ENCODE measurements at regions not wholly inside any gene's neighbourhood (a gene's known extent, or its start where the extent isn't known, plus 50 kb on each side); places are given as distances from the start of the nearest gene placed in this dataset.
"Not testable (repeated sequence)": the region's sequence is repeated elsewhere in the genome, so short reads cannot be mapped to it uniquely, and the experiment has no call there.

DNA sequence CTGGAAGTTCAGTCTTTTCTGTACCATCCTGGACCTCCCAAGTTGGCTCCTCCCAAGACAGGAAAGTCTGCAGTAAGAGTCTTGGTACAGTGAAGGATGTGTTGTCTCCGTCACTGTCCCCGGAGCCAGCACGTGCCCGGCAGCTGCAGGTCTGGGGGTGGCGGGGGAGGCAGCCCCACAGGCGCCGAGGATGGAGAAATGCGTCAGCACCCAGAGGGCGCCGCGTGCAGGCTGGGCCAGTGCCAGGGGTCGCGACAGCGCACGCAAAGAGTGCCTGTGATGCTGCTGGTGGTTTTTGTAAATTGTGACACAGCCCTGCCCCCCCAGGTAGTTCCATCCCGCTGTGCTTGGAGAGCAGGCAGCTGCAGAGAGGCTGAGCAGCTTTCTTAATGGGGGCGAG lies 1200.5 kb downstream of the BRD1 start:
- DNase-seq: no peak

GRCh38 chr22:48624401-48624800 lies 1203.3 kb downstream of the BRD1 start:
- no peak for DNase-seq

DNA sequence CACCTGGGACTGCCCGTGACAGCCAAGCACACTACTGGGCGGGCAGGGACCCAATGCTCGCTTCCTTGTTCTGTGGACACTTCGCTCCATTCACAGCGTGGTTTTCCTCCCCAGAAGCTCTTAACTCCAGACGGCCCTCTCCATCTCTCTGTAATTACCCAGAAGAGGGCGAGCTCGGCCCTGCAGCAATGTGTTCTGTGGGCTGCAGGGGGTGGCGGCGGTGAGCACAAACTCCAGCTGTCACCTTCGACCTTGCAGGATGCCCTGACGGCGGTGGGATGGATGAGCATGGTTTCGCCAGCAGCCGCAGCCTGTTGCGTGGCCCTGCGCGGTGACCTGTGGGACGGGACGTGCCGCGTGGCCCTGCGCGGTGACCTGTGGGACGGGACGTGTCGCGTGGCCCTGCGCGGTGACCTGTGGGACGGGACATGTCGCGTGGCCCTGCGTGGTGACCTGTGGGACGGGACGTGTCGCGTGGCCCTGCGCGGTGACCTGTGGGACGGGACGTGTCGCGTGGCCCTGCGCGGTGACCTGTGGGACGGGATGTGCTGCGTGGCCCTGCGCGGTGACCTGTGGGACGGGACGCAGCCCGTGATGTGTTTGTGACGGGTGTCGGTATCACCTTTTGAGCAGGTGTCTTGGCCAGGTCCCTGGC lies 1204.7 kb downstream of the BRD1 start:
- no peak for DNase-seq

GRCh38 chr22:48621085-48621484 lies 1206.6 kb downstream of the BRD1 start:
- no peak for DNase-seq

- DNase-seq: not testable (repeated sequence)
These were observed 1207.2 kb downstream of the BRD1 start for GRCh38 chr22:48620460-48620859.

GRCh38 chr22:48619721-48620120 lies 1208.0 kb downstream of the BRD1 start:
- no peak for DNase-seq

DNA sequence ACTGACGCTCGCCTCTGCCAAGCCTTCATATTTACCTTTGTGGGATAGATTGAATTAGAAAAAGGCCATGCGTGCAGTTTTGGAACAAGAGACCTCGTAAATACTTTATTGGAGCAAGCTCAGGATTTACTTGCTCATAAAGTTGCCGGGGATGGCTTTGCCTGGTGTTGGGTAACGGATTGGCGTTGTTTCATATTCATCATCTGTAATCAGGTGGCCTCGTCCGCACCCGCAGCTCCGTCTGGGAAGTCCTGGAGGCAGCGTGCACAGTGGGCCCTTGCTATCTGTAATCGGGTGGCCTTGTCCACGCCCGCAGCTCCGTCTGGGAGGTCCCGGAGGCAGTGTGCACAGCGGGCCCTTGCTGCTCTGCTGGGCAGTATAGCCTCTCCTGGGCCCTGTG lies 1209.3 kb downstream of the BRD1 start:
- no peak for DNase-seq

DNA sequence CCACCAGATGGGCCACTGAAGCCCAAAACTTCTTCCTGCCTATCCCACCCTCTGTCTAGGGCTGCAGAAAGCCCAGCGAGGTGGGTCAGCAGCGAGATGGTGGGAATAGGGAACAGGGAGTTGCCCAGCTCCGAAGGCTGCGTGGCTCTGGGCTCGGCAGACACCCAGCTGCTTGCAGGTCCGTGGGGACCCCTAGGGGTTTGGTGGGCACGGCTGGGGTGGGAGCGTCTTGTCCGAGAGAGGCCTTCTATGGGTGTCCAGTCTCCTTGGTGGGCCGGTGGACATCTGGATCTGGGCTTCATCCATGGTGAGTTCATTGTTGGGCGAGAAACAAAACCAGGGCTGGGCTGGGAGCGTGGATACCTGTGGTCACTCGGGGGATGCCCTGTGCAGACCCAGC lies 1211.0 kb downstream of the BRD1 start:
- no peak for DNase-seq

DNA sequence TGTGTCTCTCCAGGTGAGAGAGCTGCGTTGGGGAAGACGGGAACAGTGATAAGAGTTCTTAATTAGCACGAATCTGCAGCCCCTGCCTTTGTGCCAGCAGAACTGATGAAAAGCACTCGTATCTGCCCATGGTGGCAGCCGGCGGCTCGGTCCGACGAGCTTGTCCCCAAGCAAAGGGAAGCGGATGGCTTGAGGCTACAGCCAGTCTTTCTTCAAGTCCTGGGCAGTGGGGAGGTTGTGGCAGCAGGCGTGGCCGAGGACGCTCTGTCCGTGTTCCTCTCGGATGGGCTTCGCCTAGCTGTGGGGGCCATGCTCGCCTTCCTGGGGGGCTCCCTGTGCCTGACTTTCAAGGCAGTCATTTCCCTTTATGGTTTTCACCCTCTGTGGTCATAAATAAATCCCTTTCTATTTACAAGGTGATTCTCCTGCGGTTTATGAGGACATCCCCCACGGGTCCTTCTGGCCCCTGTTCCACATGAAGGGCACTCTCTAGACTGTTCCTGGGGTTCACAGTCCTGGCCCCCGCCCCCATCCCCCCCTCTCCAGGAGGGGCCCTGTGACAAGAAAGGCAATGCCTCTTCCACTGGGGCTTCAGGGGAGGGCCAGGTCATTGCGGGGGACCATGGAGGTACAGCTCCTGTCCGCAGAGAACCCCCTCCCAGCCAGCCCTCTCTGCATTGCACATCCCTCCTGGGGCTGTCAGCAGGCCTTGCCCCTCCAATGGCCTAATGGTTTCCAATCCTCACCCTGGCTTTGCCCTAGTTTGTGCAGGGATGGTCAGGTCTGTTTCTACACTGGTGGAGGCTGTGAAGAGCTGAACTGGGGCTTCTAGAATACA lies 1212.3 kb downstream of the BRD1 start:
- no peak for DNase-seq

DNA sequence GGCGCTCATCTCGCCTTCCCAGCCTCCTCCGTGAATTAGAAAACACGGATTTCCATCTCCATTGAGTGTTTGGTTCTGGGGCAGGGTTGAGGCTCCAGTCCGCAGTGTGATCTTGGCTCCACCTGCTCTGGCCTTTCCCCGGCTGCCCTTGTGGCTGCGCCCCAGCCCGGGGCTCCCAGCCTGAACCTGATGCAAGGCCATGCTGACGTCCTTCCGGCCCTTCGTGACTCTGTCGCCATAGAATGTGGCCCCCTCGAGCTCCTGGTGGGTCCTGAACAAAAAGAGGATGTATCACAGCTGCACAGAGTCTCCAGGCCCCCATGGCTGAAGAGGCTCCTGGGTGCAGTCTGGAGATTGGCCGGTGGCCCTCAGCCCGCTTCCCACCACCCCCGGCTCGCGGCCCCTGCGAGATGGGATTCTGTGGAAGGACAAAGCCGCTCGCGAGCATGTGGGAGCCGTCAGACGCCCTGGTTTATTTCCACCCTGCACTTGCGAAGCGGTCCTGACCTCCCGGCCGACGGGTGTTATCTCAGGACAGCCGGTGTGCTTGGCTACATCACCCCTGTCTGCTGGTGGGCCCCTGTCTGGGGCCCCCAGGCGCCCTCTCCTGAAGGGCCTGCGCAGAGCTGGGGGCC lies 1214.0 kb downstream of the BRD1 start:
- no peak for DNase-seq

GRCh38 chr22:48612077-48612995 lies 1215.3 kb downstream of the BRD1 start:
- DNase-seq: no peak

DNA sequence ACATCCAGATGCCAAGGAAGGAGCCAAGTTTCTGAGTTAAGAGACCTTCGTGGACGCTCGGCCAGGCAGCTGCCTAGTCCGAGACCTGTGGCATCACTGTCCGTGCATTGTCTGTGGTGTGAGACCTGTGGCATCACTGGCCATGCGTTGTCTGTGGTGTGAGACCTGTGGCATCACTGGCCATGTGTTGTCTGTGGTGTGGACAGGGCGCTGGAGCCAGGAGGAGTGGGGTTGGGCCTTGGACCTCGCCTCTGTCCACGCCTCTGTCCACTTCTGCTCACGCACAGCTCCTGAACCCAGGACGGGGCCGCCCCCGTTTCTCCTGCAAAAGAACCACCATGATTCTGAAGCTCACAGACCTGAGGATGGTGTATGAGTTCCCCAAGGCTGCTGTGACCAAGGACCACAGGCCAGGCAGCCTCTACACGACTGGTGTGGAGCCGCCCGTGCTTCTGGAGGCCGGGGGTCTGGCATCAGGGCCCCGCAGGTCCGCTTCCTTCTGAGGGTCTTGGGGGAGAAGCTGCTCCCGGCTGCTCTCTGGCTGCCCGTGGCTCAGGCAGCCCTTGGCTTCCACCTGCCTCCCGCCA lies 1218.3 kb downstream of the BRD1 start:
- no peak for DNase-seq

DNA sequence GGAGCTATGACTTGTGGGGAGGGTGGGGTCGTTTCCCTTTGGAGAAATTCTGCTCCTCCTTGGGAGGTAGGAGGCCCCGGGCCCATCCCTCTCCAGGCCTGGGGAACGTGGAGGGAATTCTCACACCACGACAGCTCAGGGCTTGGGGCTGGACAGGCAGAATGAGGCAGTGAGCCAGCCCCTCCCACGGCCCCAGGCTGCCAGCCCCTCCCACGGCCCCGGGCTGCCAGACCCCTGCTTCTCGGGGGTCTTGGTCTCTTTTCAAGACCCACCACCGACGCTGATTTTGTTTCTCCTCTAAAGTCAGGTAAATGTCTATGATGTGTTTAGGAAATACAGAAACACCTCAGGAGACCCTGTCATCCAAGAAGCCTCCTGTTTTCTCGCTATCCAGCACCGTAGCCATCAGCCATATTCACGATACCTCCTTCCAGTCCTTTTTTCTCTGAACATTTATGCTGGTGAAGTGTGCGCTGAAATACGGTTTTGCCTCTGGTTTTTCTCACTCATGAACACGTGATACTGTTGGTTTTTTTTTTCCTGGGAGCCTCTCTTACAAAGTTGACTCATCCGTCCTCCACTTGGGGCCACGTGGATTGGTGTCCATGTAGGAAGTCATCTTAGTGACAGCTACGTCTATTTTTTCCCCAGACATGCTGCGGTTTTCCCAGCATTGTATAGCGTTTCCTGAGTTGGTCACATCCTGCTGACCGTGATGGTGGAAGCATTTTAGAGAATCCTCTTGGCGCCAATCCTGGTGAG lies 1219.6 kb downstream of the BRD1 start:
- DNase-seq: no peak

- no peak for DNase-seq
These were observed 1220.9 kb downstream of the BRD1 start for GRCh38 chr22:48606684-48607307.

GRCh38 chr22:48605856-48606481 lies 1221.7 kb downstream of the BRD1 start:
- DNase-seq: no peak

GRCh38 chr22:48605125-48605524 lies 1222.5 kb downstream of the BRD1 start:
- no peak for DNase-seq

DNA sequence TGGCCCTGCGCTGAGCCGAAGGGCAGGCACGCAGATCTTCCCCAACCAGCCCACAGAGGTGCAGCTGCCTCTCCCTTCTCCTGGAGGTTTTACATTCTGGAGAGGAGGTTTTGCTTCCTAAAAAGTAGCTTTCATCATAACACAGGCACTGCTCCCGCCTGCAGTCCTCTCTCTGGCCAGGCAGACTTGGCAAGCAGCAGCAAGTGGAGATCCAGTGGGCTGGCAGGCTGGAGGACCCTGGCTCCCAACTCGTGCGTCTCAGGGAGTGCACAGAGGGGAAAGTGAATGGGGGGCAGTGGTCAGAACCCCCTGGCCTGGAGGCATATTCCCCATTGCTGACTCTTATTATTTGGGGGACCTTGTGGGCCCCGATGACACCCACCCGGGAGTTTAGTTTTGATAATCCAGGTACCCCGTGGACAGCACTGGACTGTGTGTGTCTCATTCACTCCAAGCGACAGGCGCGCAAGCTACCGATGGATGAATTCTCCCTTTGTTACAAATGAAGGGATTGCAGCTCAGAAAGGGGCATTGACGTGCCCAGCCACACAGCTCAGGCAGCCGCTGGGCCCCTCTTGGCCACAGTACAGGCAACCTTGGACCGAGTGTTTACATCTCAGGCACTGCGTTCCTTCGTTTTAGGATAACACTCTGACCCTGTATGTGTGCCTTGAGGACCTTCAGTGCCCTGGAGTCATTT lies 1223.9 kb downstream of the BRD1 start:
- no peak for DNase-seq

- no peak for DNase-seq
These were observed 1224.7 kb downstream of the BRD1 start for GRCh38 chr22:48602805-48603518.

GRCh38 chr22:48600681-48601080 lies 1227.0 kb downstream of the BRD1 start:
- no peak for DNase-seq
